GM23248 (cell line): ENCODE measurements at regions not wholly inside any gene's neighbourhood (a gene's known extent, or its start where the extent isn't known, plus 50 kb on each side); places are given as distances from the start of the nearest gene placed in this dataset.

Experiments used
- EZH2 ChIP-seq: fragments of 200-600 bp; sonication (generic); IDR thresholded peaks from 2 replicates; pipeline ENCODE4 v1.6.1; 2018; ENCODE audit warnings: antibody characterized with exemption, mild to moderate bottlenecking; ENCODE audit not compliant: insufficient read depth, poor library complexity, severe bottlenecking
- EZH2phosphoT487 ChIP-seq: fragments of 200-600 bp; sonication (generic); IDR thresholded peaks from 2 replicates; pipeline ENCODE4 v1.6.1; 2018; ENCODE audit warnings: antibody characterized with exemption, moderate library complexity, mild to moderate bottlenecking, low read depth; ENCODE audit not compliant: insufficient read depth

DNA sequence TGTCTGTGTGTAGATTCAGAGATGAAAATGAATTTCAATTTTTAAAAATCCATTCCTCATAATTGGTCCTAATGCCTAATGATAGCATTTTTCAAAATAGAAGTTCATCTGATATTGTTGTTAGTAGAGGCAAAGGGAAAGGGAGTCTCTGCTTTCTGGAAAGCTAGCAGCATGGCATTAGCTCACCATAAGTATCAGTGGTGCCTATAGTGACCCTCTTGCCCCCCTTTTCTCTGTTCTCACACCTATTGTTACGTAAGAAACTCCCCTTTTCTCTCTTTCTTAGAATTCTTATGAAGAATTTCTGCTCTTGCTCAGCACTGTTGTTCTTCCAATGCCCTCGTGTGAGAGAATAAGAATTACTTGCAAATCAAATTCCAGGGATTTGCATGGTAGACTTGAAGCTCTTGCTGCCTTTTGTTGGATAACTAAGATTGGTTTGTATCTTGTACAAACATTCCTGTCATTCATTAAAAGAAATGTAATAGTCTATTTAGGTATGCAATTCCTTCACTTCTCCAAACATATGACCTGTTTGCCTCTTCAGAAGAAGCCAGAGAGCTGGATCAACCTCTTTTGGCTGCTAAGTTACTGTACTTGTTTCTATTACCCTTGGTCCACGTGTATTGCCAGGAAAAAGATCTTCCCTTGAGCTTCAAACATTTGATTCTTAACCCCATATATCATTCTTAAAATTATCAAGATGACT, 69.2 kb upstream of the MAGI3 start:
- TF ChIP-seq EZH2 (no peak), EZH2phosphoT487 (no peak)
